ENCODE measurements at regions not wholly inside any gene's neighbourhood (a gene's known extent, or its start where the extent isn't known, plus 50 kb on each side); places are given as distances from the start of the nearest gene placed in this dataset.

- Histone ChIP-seq H3K4ac (ENCODE audit: low read depth, low read length) (no peak overlapping the region), H3K27ac (ENCODE audit: low read depth, low read length) (no peak overlapping the region), H3K36me3 (ENCODE audit: control insufficient read depth in 1 of 2, insufficient read depth in 2 of 2, low read length in 2 of 2) (no peaks in the 10 kb centered on the region), H3K4me2 (ENCODE audit: low read length) (no peak overlapping the region), H4K91ac (ENCODE audit: low read depth, low read length) (no peak overlapping the region), H3K23ac (ENCODE audit: low read length) (no peak overlapping the region), H4K12ac (ENCODE audit: low read depth, low read length) (no peak overlapping the region), H2BK120ac (ENCODE audit: insufficient read depth, low read length, poor library complexity) (no peak overlapping the region), H2AK5ac (ENCODE audit: low read length) (no peak overlapping the region), H2AFZ (ENCODE audit: insufficient read depth, low read length, poor library complexity) (no peak overlapping the region), H3K4me1 (ENCODE audit: control insufficient read depth in 1 of 2, insufficient read depth in 2 of 2, low read length in 2 of 2) (no peaks in the 10 kb centered on the region), H3K14ac (ENCODE audit: low read length) (no peak overlapping the region), H3K4me3 (ENCODE audit: low read depth, low read length) (no peak overlapping the region), H3K9me3 (ENCODE audit: insufficient read depth, low read depth, low read length) (no peaks in the 10 kb centered on the region), H2BK12ac (ENCODE audit: low read length) (no peak overlapping the region), H3K18ac (ENCODE audit: low read length) (no peak overlapping the region), H3K79me2 (ENCODE audit: control insufficient read depth, insufficient read depth, low read length, poor library complexity) (no peaks in the 10 kb centered on the region), H3K27me3 (ENCODE audit: insufficient read depth, low read length) (no peaks in the 10 kb centered on the region), H3K79me1 (ENCODE audit: low read length) (no peaks in the 10 kb centered on the region), H4K8ac (ENCODE audit: low read depth, low read length) (no peak overlapping the region), H2BK5ac (ENCODE audit: low read depth, low read length, poor library complexity) (no peak overlapping the region), H3K9ac (ENCODE audit: low read length) (no peak overlapping the region)
- no CpG with 5 or more reads among the region's 4 CpGs for WGBS (ENCODE audit: extremely low coverage, insufficient coverage, insufficient read length)
- no peak for DNase-seq
Observed at GRCh38 chr9:107698779-107699178, 209.2 kb upstream of the KLF4 start.

GRCh38 chr9:107696302-107696701 lies 206.7 kb upstream of the KLF4 start:
- Histone ChIP-seq H3K23ac (ENCODE audit: low read length) (no peak overlapping the region), H4K12ac (ENCODE audit: low read depth, low read length) (no peak overlapping the region), H2AK5ac (ENCODE audit: low read length) (no peak overlapping the region), H3K4me1 (ENCODE audit: control insufficient read depth in 1 of 2, insufficient read depth in 2 of 2, low read length in 2 of 2) (no peaks in the 10 kb centered on the region), H2BK120ac (ENCODE audit: insufficient read depth, low read length, poor library complexity) (no peak overlapping the region), H3K4me2 (ENCODE audit: low read length) (no peak overlapping the region), H3K27me3 (ENCODE audit: insufficient read depth, low read length) (no peaks in the 10 kb centered on the region), H2BK5ac (ENCODE audit: low read depth, low read length, poor library complexity) (no peak overlapping the region), H2BK12ac (ENCODE audit: low read length) (no peak overlapping the region), H3K18ac (ENCODE audit: low read length) (no peak overlapping the region), H4K8ac (ENCODE audit: low read depth, low read length) (no peak overlapping the region), H3K9ac (ENCODE audit: low read length) (no peak overlapping the region), H3K79me1 (ENCODE audit: low read length) (no peaks in the 10 kb centered on the region), H3K14ac (ENCODE audit: low read length) (no peak overlapping the region), H3K9me3 (ENCODE audit: insufficient read depth, low read depth, low read length) (no peaks in the 10 kb centered on the region), H3K4ac (ENCODE audit: low read depth, low read length) (no peak overlapping the region), H3K27ac (ENCODE audit: low read depth, low read length) (no peak overlapping the region), H3K79me2 (ENCODE audit: control insufficient read depth, insufficient read depth, low read length, poor library complexity) (no peaks in the 10 kb centered on the region), H2AFZ (ENCODE audit: insufficient read depth, low read length, poor library complexity) (no peak overlapping the region), H4K91ac (ENCODE audit: low read depth, low read length) (no peak overlapping the region), H3K36me3 (ENCODE audit: control insufficient read depth in 1 of 2, insufficient read depth in 2 of 2, low read length in 2 of 2) (no peaks in the 10 kb centered on the region), H3K4me3 (ENCODE audit: low read depth, low read length) (no peak overlapping the region)
- no peak for DNase-seq
- WGBS (ENCODE audit: extremely low coverage, insufficient coverage, insufficient read length), result no CpG with 5 or more reads among the region's 5 CpGs

GRCh38 chr9:107694390-107694789 lies 204.8 kb upstream of the KLF4 start:
- Histone ChIP-seq H3K18ac (ENCODE audit: low read length) (no peak overlapping the region), H2AK5ac (ENCODE audit: low read length) (no peak overlapping the region), H2BK120ac (ENCODE audit: insufficient read depth, low read length, poor library complexity) (no peak overlapping the region), H4K8ac (ENCODE audit: low read depth, low read length) (no peak overlapping the region), H3K36me3 (ENCODE audit: control insufficient read depth in 1 of 2, insufficient read depth in 2 of 2, low read length in 2 of 2) (no peaks in the 10 kb centered on the region), H4K12ac (ENCODE audit: low read depth, low read length) (no peak overlapping the region), H2BK5ac (ENCODE audit: low read depth, low read length, poor library complexity) (no peak overlapping the region), H3K4me1 (ENCODE audit: control insufficient read depth in 1 of 2, insufficient read depth in 2 of 2, low read length in 2 of 2) (no peaks in the 10 kb centered on the region), H3K9ac (ENCODE audit: low read length) (no peak overlapping the region), H2AFZ (ENCODE audit: insufficient read depth, low read length, poor library complexity) (no peak overlapping the region), H3K9me3 (ENCODE audit: insufficient read depth, low read depth, low read length) (no peaks in the 10 kb centered on the region), H4K91ac (ENCODE audit: low read depth, low read length) (no peak overlapping the region), H3K23ac (ENCODE audit: low read length) (no peak overlapping the region), H3K79me2 (ENCODE audit: control insufficient read depth, insufficient read depth, low read length, poor library complexity) (no peaks in the 10 kb centered on the region), H2BK12ac (ENCODE audit: low read length) (no peak overlapping the region), H3K27me3 (ENCODE audit: insufficient read depth, low read length) (no peaks in the 10 kb centered on the region), H3K79me1 (ENCODE audit: low read length) (no peaks in the 10 kb centered on the region), H3K14ac (ENCODE audit: low read length) (no peak overlapping the region), H3K27ac (ENCODE audit: low read depth, low read length) (no peak overlapping the region), H3K4ac (ENCODE audit: low read depth, low read length) (no peak overlapping the region), H3K4me2 (ENCODE audit: low read length) (no peak overlapping the region), H3K4me3 (ENCODE audit: low read depth, low read length) (no peak overlapping the region)
- no peak for DNase-seq
- WGBS (ENCODE audit: extremely low coverage, insufficient coverage, insufficient read length), result no CpG with 5 or more reads among the region's 1 CpG

- H4K91ac ChIP-seq (ENCODE audit: low read depth, low read length), result no peak overlapping the region
- no peak overlapping the region for H4K12ac ChIP-seq (ENCODE audit: low read depth, low read length)
- no peak overlapping the region for H2BK12ac ChIP-seq (ENCODE audit: low read length)
- no peak overlapping the region for H3K18ac ChIP-seq (ENCODE audit: low read length)
- H3K9ac ChIP-seq (ENCODE audit: low read length), result no peak overlapping the region
- H3K79me1 ChIP-seq (ENCODE audit: low read length), result no peaks in the 10 kb centered on the region
- H2BK5ac ChIP-seq (ENCODE audit: low read depth, low read length, poor library complexity), result no peak overlapping the region
- no peaks in the 10 kb centered on the region for H3K27me3 ChIP-seq (ENCODE audit: insufficient read depth, low read length)
- H3K36me3 ChIP-seq (ENCODE audit: control insufficient read depth in 1 of 2, insufficient read depth in 2 of 2, low read length in 2 of 2), result no peaks in the 10 kb centered on the region
- H3K27ac ChIP-seq (ENCODE audit: low read depth, low read length), result no peak overlapping the region
- no peak overlapping the region for H3K23ac ChIP-seq (ENCODE audit: low read length)
- H3K4me2 ChIP-seq (ENCODE audit: low read length), result no peak overlapping the region
- H3K4me1 ChIP-seq (ENCODE audit: control insufficient read depth in 1 of 2, insufficient read depth in 2 of 2, low read length in 2 of 2), result no peaks in the 10 kb centered on the region
- H3K4ac ChIP-seq (ENCODE audit: low read depth, low read length), result no peak overlapping the region
- H3K79me2 ChIP-seq (ENCODE audit: control insufficient read depth, insufficient read depth, low read length, poor library complexity), result no peaks in the 10 kb centered on the region
- H3K4me3 ChIP-seq (ENCODE audit: low read depth, low read length), result no peak overlapping the region
- H2AK5ac ChIP-seq (ENCODE audit: low read length), result no peak overlapping the region
- H2AFZ ChIP-seq (ENCODE audit: insufficient read depth, low read length, poor library complexity), result no peak overlapping the region
- H3K9me3 ChIP-seq (ENCODE audit: insufficient read depth, low read depth, low read length), result no peaks in the 10 kb centered on the region
- H3K14ac ChIP-seq (ENCODE audit: low read length), result no peak overlapping the region
- WGBS (ENCODE audit: extremely low coverage, insufficient coverage, insufficient read length), result no CpG with 5 or more reads among the region's 7 CpGs
- H4K8ac ChIP-seq (ENCODE audit: low read depth, low read length), result no peak overlapping the region
- no peak for DNase-seq
- no peak overlapping the region for H2BK120ac ChIP-seq (ENCODE audit: insufficient read depth, low read length, poor library complexity)
Observed at GRCh38 chr9:107693625-107694326, 204.2 kb upstream of the KLF4 start.
